ENCODE measurements at regions not wholly inside any gene's neighbourhood (a gene's known extent, or its start where the extent isn't known, plus 50 kb on each side); places are given as distances from the start of the nearest gene placed in this dataset.

GRCh38 chr2:241931084-241931975 is 61.8 kb downstream of the RTP5 start:
- TF ChIP-seq POLR2A (IDR thresholded peaks at IDR 0.05; ENCODE audit: low read depth, low read length) (no peak), CHD2 (IDR thresholded peaks at IDR 0.05; ENCODE audit: borderline replicate concordance, low read depth, low read length) (no peak), BCL3 (IDR thresholded peaks at IDR 0.05; ENCODE audit: borderline replicate concordance, insufficient read depth, low read depth, low read length, poor library complexity, severe bottlenecking) (no peak), MAX (IDR thresholded peaks at IDR 0.05; ENCODE audit: low read depth, low read length) (no peak), REST (IDR thresholded peaks at IDR 0.05; ENCODE audit: low read depth, low read length) (no peak), NR2C2 (IDR thresholded peaks at IDR 0.05; ENCODE audit: borderline replicate concordance, control insufficient read depth, insufficient read length, low read depth) (no peak), SPI1 (IDR thresholded peaks at IDR 0.05; ENCODE audit: borderline replicate concordance, insufficient read depth, low read depth, low read length) (no peak), CTCF (IDR thresholded peaks at IDR 0.05 in 2 of 3, conservative IDR thresholded peaks at IDR 0.05 in 1 of 3; ENCODE audit: control insufficient read depth in 2 of 3, extremely low read depth in 1 of 3, insufficient read depth in 1 of 3, low read depth in 3 of 3, low read length in 3 of 3) (no peak), HSF1 (IDR thresholded peaks at IDR 0.05; ENCODE audit: low read depth, low read length) (no peak), RAD21 (IDR thresholded peaks at IDR 0.05; ENCODE audit: insufficient read depth, low read depth, low read length) (no peak), FOS (IDR thresholded peaks at IDR 0.05; ENCODE audit: borderline replicate concordance, extremely low read depth, insufficient read length) (no peak), SKIL (IDR thresholded peaks at IDR 0.05; ENCODE audit: low read depth, poor library complexity, severe bottlenecking) (no peak), EZH2 (IDR thresholded peaks at IDR 0.05; ENCODE audit: borderline replicate concordance, control insufficient read depth, low read depth, low read length) (no peak), POLR2AphosphoS5 (IDR thresholded peaks at IDR 0.05; ENCODE audit: low read length) (no peak)
